ENCODE measurements at regions not wholly inside any gene's neighbourhood (a gene's known extent, or its start where the extent isn't known, plus 50 kb on each side); places are given as distances from the start of the nearest gene placed in this dataset.
"Not testable (repeated sequence)": the region's sequence is repeated elsewhere in the genome, so short reads cannot be mapped to it uniquely, and the experiment has no call there.

DNA sequence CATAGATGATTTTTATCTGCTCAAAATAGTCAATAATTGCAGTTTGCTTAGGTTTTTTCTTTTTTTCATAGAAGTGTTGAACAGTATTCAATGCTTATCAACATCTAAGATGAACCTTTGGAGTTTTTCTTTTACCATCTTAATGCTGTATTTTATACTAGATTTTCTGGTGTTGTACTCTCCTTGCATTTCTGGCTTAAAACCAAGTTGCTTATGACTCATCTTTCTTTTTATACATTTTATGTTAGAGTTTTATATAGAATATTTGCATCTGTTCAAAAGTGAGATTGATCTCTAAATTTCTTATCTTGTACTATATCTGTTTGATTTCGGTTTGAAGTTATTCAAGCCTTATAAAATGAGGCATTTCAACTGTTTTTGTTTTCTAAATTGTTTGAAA lies 232.5 kb downstream of the RFPL4B start:
- peak; percentile 36 for DNase-seq (ENCODE audit: low read depth)

DNA sequence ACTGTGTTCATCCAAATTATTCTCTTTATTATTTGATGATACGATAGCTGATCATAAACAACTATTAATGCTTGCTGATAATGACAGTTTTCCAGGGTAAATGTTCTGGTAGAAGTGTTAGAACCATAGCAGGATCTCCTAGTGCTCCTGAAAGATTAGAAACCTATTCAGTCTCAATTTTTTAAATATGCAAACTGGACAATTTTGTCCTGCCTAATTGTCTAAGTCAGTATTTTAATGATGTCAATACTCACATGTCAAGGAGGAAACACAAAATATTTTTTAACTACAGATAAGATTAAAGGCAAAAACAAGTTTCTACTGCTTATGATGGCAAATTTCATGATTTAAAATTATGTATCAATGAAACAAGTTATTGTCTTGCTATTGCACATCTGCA lies 233.9 kb downstream of the RFPL4B start:
- DNase-seq (ENCODE audit: low read depth): no peak

DNA sequence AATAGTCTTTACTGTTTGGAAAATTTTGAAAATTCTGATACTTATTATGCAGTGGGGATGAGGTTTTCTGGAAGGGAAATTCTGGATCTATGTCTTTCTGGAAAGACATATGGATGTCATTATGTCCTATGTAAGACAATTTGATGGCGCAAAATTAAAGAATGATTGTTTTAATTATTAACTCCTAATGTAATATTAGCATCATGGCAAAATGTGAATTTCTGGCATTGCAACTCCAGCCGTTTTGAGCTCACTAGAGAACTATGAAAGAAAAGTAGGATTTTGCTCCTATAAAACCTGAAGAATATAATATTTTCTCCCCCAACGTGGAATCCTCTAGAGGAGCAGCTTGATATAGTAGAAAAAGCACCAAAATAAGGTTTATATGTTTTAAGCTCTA lies 243.2 kb downstream of the RFPL4B start:
- no peak for DNase-seq (ENCODE audit: low read depth)

DNA sequence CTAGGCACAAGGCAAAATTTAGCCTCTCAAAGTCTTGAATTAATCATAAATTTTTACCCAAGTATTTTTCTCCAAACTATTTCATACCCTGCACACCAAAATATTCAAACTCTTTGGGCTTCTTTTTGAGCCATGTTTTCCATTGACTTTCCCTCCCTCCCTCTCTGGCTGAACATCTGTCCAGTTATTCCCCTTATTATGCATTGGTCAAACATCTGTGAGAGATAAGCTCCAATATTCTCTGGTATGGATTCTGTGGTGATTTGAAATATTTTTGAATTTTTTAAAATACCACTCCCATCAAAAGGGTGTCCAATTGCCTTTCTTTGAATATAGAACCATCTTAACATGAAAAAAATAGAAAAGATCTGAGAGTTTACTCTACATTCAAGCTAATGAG lies 244.2 kb downstream of the RFPL4B start:
- DNase-seq (ENCODE audit: low read depth): no peak

DNA sequence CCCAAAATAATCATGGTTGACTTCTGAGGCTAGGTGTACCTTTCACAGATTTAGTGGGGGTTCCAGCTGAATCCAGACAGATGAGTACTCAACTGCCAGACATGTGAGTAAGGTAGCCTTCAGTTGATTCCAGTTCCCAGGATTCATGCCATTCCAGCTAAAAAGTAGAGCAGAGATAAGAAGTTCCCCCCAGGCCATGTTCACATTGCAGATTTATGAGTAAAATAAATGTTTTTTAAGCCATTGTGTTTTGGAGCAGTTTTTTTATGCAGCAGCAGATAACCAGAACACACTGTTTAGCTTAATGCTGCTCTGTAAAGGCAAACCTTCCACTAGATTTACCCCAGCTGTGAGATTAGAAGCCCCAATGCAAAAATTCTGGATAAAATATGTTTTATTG lies 245.0 kb downstream of the RFPL4B start:
- no peak for DNase-seq (ENCODE audit: low read depth)

DNA sequence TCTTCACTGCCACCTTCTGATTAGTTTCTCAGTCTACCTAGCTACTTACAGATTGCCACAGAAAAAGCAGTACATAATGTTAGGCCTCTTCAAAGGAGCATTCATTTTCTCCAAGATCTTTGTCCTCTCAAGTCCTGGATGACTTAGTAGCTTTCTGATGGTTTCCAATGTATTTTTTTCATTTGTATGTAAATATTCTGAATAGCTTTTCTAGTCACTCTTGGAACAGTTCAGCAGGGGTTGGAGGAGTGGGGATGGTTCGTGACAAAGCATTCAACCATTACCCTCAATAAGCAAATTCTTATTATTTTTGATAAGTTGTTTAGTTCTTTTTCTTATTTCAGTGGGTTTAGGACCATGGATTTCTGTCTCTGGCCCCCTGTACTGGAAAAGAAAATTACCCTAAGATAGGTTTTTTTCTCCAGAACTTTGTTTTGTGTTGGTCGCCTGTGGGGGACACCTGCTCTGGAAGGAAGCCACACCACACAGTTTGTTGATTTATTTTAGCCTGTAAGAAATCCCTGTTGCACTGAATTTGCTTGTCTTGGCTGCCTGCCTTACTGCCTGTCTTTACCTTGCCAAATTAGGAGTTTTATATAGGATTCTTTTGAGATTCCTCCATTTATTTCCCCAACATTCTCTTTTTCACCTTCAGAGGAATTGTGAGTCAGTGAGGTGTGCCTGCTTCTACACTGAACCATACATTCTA lies 247.9 kb downstream of the RFPL4B start:
- DNase-seq (ENCODE audit: low read depth): no peak

DNA sequence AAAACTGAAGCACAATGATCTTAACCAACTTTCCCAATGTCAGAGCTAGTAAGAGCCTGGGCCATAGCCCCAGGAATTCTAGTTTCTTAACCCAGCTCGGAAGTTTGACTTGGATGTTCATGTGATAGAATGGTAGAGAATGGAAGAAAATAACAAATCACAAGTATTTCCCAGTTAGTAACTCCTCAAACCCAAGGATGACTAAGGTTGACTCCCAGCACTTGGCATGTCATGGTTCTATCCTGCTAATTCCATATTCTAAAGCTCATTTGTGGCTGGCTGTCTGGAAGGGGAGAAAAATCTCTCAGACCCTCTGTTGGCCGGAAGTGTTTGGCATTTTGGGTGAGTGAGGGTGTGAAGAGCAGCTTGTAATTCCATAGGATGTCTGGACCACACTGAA lies 248.7 kb downstream of the RFPL4B start:
- no peak for DNase-seq (ENCODE audit: low read depth)

DNA sequence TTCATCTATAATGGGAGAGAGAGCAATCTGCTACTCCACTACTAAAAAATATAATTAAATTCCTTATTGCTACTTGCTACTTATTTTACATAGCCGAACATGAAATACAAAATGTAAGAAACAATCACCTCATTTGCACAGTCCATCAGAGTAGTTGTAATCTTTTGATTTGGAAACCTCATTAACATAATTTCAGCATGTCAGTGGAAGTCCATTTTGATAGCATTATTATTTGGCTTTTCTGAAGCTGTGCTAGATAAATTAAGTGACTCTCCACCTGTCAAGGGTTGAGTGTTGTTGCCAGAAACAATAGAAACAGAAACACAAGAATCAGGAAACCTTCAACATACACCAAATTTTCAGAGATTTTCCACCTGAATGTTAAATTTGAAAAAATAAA lies 250.0 kb downstream of the RFPL4B start:
- DNase-seq (ENCODE audit: low read depth): no peak

DNA sequence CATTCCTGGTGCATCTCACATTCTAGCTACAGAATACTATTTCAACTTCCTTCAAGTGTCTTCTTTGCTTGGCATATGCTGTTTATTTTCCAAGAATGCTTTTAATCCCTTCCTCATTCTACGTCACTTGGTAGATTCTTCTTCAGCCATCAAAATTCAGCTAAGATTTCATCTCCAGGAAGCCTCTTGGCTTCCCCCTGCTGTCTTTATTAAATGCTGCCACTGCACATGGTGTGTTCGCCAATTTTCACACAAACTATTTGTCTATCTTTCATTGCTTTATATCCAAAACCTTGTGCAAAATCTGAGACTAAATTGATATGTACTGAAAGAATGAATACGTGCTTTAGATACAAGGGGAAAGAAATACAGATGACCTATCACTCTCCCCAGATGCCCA lies 253.0 kb downstream of the RFPL4B start:
- peak; percentile 19 for DNase-seq (ENCODE audit: low read depth)

DNA sequence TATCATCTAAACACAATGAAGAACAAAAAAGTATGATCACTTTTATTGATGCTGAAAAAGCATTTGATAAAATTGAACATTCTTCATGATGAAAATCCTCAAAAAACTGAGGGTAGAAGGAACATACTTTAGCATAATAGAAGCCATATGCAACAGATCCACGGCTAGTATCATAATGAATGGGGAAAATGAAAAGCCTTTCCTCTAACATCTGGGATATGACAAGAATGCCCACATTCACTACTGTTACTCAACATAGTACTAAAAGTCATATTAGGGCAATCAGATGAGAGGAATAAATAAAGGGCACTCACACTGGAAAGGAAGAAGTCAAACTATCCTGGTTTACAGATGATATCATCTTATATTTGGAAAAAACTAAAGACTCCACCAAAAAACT lies 256.6 kb downstream of the RFPL4B start:
- no peak for DNase-seq (ENCODE audit: low read depth)

DNA sequence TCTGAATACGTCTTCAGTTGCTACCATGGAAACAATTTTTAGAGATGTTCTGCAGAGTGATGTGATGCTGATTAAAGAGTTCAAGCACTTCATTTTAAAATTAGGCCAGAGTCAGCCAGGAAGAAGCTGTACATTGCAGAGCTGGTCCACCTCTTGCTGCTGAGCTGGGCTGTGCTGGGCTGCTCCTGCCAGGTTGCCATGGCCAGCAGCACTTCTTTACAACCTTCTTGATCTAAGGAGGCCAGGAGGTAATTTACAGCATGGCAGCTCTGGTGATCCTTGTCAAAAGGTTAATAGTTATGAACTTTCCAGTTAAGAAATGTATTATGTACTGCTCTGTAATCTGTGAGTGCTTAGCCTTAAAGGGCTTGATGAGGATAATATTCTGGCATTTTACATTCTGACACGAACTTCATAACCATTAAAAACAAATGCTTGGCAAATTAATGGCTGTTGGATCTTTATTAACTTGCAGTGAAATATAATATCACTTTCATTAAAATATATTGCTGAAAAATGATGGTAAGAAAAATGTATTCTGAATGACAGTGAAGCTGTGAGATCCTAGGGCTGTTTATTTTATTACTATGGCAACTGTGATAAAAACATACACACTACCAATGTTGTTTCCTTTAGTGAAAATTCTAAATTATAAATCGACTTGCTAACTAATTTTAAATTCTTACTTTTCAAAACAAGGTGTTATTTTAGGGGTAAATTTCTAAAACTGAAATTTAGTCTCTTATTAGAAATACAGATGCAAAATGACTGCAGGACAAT lies 259.7 kb downstream of the RFPL4B start:
- DNase-seq (ENCODE audit: low read depth): no peak

DNA sequence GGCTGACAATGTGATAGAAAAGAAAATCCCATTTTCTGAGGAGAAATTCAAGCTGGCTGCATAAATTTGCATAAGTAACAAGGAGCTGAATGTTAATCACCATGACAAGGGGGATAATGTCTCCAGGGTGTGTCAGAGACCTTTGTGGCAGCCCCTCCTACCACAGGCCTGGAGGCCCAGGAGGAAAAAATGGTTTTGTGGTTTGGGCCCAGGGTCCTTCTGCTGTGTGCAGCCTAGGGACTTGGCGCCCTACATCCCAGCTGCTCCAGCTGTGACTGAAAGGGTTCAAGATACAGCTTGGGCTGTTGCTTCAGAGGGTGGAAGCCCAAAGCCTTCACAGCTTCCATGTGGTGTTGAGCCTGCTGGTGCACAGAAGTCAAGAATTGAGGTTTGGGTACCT lies 261.8 kb downstream of the RFPL4B start:
- not testable (repeated sequence) for DNase-seq (ENCODE audit: low read depth)

DNA sequence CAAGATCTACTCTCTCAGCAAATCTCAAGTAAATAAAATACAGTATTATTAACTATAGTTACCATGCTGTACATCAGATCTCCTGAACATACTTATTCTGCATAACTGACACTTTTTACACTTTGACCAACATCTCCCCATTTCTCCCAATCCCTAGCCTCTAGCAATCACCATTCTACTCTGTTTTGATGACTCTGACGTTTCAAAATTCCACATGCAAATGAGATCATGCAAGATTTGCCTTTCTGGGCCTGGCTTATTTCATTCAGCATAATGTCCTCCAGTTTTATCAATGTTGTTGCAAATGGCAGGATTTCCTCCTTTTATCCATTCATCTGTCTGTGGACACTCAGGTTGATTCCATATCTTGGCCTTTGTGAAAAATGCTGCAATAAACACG lies 266.3 kb downstream of the RFPL4B start:
- no peak for DNase-seq (ENCODE audit: low read depth)

DNA sequence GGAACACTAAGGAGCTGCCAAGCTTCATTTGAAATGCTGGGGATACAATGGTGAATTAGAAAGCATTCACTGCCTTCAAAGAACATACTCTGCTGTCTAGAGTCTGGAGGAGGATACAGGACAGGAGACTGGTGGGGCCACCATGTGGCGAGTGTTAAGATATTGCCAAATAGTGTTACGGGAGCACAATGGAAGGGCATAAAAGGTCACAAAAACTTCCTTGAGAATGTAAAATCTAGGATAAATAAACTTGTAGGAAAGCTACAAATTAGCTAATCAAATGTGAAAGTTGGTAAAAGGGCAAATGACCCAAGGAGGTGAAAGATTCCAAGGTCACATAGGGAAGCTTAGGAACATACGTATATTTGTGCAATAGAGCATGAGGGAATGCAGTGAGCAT lies 271.7 kb downstream of the RFPL4B start:
- no peak for DNase-seq (ENCODE audit: low read depth)

DNA sequence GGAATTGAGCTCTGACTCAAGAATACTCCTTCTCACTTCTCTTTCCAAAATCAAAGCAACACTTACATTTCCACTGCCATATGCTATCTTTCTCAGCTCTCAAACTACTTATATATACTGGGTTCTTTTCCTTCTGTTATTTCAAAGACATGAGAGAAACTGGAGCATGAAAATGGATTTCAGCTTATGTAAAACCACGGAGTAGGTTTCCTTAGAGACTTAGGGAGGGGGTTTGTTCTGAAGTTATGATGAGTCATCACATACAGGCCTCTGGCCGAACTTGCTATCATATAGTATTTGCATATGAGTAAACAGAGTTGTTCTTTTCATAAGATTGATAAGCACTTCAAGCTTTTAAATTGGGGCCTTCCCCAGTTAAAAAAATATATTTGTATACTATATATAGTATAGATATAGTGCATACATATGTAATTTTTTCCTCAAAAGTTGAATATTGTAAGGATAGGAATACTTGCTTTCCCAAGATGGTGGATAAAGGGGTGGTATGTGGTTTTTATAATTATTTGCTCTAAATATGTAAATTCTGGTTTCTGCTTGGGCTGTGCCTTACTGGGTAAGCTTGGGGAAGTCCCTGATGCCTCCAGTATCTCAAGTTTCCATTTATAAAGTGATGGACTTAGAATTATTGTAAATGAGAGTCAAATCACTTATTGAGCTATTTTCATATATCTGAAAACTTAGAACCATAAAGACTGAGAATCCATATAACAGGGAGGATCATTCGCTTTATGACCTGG lies 273.9 kb downstream of the RFPL4B start:
- peak; percentile 85 for DNase-seq (ENCODE audit: low read depth)

DNA sequence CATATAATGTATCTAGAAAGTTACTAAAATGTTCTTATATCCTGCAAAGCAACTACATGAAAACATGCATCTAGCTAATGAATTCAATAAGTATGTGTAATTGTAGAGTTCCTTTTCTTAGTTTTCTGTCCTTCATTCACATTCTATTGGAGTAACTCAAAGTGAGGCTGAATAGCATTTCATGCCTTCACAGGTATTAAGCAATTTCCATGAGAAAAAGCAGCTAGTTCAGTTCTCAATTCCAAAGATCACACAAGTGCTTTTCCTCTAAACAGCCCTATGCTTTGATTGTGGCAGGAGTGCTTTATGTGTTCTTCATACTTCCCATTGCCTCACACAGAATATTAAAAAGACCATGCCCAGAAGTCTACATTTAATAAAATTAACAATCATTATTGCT lies 274.9 kb downstream of the RFPL4B start:
- DNase-seq (ENCODE audit: low read depth): peak; percentile 53

DNA sequence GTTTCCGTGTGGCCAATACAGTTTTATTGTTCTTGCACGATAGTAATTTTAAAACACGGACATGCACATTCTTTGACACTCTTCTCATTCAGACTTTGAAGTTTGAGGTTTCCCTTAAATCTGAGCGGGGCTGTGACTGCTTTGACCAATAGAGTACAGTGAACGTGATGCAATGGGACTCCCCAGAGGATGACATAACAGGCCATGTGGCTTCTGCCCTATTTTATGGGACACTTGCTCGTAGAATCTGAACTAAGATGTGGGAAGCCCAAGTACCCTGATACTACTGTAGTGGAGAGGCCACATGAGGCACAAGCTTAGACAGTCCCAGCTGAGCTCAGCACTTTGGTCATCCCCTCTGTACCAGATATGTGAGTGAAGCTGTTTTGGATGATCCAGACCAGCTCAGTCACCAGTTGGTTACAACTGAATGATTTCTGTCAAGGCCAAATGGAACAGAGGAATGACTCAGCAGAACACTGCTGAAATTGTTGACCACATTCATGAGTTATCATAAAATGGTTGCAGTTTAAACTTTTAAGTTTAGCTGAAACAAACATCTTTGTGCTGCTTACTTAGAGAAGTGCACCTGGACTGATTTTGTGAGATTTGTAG lies 279.4 kb downstream of the RFPL4B start:
- DNase-seq (ENCODE audit: low read depth): peak; percentile 82

DNA sequence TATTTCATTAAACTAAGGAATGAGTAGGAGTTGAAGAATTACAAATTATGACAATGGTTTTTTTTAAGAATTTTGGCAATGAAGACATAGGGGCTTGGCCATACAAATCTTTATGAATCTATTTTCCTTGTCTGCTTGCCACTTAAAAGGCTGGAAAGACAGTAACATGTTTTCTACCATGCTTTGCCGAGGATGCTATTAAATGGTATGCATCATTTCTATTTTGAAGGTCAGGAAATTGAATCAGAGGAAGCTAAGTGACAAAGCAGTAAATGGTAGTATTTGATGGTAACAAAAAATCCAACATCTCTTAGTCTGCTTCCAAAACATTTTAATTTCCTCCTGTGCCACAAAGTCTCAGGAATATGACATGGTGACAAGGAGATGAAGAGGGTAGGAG lies 287.2 kb downstream of the RFPL4B start:
- no peak for DNase-seq (ENCODE audit: low read depth)

DNA sequence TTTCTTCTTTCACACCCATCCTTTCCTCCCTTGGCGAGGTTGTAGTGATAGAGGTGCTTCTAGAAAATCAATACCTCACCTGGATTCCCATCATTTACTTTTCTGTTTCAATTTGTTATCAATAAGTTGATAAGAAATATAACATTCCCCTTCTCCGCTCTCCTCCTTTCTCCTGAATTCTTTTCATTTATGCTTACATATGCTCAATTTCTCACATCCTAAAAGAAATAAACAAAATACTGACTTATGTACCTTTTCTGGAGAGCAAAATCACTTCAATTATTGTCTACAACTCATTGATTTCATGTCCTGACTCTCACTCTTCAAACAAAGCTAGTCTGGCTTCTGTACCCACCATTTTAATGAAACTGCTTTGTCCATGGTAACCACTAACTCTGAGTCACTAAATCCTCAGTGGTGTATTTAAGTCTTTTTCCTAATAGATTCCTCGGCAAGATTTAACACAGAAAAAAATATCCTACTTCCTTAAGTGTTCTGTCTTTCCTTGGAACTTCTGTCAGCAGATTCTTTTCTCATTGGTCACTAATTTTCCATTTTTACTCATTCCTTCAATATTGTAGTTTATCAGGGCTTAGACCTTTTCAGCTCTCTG lies 289.6 kb downstream of the RFPL4B start:
- DNase-seq (ENCODE audit: low read depth): peak; percentile 70

DNA sequence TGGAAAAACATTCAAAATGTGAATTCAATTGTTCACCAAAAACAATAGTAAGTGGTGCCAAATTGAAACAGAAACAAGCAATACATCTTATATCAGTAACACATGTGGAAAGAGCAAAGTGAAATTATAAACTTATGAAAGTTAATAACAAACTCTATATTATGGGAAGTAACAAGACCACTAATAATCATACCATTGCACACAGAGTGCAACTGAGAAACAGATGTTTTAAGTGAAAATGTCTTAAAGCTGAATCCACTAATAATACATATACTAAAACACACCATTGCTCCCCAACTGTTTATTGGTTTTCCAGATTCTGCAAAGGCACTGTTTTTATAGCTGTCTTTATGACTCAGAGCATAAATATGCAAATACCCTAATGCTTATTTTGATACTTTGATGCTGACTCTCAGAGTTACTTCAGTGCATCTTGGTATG lies 292.3 kb downstream of the RFPL4B start:
- peak; percentile 73 for DNase-seq (ENCODE audit: low read depth)

DNA sequence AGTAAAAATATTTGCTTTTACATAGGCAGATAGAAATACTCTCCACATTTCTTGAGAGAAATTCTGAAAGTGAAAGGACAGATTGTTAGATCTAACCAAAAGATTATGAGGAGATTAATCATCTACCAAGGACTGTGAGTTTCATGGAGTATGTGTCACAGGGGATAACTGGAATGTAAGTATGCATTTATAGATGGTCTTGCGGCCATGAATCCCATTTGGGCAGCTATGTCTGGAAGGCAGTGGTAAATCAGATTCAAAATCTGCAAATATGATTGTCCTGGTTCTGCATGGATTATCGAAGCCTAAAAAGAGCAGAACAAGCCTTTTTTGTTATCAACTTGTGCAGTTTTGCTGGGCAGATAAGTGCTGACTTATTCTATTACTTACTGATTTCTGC lies 293.8 kb downstream of the RFPL4B start:
- peak; percentile 88 for DNase-seq (ENCODE audit: low read depth)

DNA sequence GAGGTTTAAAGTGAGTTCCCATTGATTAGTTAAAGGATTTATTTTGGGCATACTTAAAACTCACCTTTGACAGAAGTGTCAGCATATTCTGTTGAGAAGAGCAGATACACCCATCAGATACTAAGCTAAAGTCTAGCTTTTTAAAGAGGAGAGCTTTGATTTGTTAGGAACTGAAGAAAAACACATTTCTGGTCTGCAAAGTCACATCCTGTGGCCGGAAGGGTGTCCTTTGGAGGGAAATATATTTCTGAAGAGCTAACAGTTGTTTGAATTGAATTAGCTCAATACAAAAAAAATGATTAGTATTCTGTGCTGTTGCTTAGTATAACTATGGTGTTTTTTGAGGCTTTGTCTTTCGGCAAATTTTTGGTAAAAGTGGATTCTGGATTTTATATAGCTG lies 302.7 kb downstream of the RFPL4B start:
- no peak for DNase-seq (ENCODE audit: low read depth)
